Stomach smooth muscle (tissue), 2 donors: ENCODE measurements at regions not wholly inside any gene's neighbourhood (a gene's known extent, or its start where the extent isn't known, plus 50 kb on each side); places are given as distances from the start of the nearest gene placed in this dataset.

ENCODE experiments used
- H3K27ac ChIP-seq: one replicate; pipeline ENCODE4 v1.7.0; 2013; ENCODE audit warnings: mild to moderate bottlenecking, low read length, inconsistent platforms
- H3K27me3 ChIP-seq, 2 donors: one replicate each; pipeline ENCODE4 v1.7.0; 2013; ENCODE audit warnings: low read length in 2 of 2; ENCODE audit not compliant: insufficient read depth in 2 of 2, control insufficient read depth in 1 of 2
- H3K36me3 ChIP-seq, 2 donors: one replicate each; pipeline ENCODE4 v1.7.0; 2013; ENCODE audit warnings: low read length in 2 of 2; ENCODE audit not compliant: control insufficient read depth in 2 of 2, insufficient read depth in 2 of 2
- H3K4me1 ChIP-seq: one replicate; pipeline ENCODE4 v1.7.0; 2013; ENCODE audit warnings: low read length; ENCODE audit not compliant: control insufficient read depth, insufficient read depth
- H3K4me3 ChIP-seq, 2 donors: one replicate each; pipeline ENCODE4 v1.7.0; 2013; ENCODE audit warnings: low read length in 2 of 2
- H3K9ac ChIP-seq, 2 donors: one replicate each; pipeline ENCODE4 v1.7.0; 2013; ENCODE audit warnings: low read length in 2 of 2, mild to moderate bottlenecking in 1 of 2
- H3K9me3 ChIP-seq, 2 donors: one replicate each; pipeline ENCODE4 v1.7.0; 2013; ENCODE audit warnings: low read length in 2 of 2; ENCODE audit not compliant: control insufficient read depth in 2 of 2
- donor health status: healthy.
- donor health status: Pancreatic carcinoma.

DNA sequence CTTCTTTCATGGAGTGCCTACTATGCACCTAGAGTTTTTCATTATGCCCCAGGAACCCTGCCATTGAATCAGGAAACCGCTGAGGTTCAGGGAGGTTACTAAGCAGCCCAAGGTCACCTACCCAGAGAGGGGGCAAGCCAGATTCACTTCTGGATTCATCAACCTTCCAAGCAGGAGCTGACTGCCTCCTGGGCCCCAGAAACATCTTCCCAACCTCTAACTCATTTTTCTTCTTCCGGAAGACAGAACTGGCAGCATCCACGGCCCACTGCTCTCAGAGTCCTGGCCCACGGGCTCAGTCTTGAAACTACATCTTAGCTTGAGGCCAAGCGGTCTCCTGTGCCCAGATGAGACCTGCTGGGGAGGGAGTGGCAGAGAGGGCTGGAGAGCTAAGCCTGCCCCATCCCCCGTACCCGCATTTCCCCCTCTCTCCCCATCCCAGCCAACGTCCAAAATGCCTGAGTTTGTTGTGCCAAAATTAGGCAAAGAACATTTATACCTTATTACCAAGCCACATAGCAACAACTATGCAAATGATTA, 281.0 kb downstream of the CDC5L start:
- Histone ChIP-seq H3K4me1 (no peaks in the 10 kb centered on the region), H3K27ac (no peak overlapping the region), H3K36me3 (no peaks in the 10 kb centered on the region), H3K4me3 (no peak overlapping the region), H3K9ac (no peak overlapping the region), H3K9me3 (no peaks in the 10 kb centered on the region), H3K27me3 (peaks cover 0 to 2% of the 10 kb centered on the region in 2 donors)

DNA sequence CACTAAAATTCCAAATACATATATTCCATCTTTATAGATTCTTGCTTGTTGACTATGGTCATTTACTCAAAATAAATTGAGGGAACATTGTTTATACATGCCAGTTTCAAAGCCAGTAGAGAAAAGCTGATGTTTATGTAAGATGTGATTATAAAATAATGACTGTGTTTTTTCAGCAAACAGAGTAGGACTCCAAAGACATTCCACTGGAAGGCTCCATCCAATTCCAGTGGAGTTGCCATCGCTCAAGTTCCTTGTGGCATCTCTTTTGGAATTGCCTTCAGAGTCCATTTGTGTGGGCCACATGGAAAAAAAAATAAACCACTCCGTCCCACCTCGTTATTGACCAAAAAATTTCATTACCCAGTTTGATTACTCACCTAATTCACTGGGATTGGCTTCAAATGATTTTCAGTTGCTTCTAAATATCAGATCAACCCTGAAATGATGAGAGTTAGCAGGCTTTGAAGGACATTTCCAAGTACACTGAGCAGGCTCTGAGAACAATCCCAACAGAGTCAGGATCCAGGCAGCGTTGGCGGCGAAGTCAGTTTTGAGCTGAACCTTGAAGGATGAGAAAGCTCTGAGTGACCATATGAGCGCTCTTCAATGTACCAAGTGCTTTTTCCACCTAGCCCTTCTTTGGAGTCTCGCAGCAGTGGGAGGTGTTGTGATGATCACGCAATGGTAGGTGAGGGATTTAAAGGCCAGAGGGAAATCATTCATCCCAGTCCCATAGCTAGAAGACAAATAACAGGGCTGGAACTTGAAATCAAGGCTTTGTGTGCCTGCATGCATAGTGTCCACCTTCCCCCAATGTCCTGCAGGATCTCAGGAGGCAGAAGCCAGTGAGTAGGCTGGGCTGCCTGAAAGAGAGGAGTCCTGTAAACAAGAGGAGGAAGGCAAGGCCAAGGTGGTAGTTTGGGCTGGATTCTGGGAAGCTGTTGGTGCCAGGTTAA, 281.7 kb downstream of the CDC5L start:
- no peaks in the 10 kb centered on the region for H3K9me3 ChIP-seq
- H3K4me3 ChIP-seq = no peak overlapping the region
- H3K9ac ChIP-seq = no peak overlapping the region
- H3K27ac ChIP-seq = no peak overlapping the region
- no peaks in the 10 kb centered on the region for H3K36me3 ChIP-seq
- H3K27me3 ChIP-seq = peaks cover 0 to 2% of the 10 kb centered on the region in 2 donors
- no peaks in the 10 kb centered on the region for H3K4me1 ChIP-seq

DNA sequence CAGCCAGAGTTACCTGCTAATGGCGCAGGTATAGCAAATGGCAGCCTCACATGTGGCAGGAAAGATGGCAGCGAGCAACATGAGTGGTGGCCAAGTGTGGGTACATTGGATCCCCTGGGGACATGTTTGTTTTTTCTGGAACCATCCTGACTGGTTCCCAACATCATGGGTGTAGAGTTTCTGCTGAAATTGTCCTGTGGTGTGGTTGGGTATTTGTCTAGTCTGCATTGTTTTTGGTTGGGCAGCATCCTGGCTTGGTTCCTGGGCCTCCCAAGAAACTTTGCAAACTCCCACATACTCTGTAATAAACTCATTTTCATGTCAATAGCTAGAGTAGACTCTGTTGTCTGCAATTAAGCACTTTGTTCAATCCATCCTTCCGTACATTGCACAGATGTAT, 282.6 kb downstream of the CDC5L start:
- no peaks in the 10 kb centered on the region for H3K4me1 ChIP-seq
- H3K9ac ChIP-seq = no peak overlapping the region
- no peak overlapping the region for H3K4me3 ChIP-seq
- H3K9me3 ChIP-seq = no peaks in the 10 kb centered on the region
- H3K27ac ChIP-seq = no peak overlapping the region
- H3K27me3 ChIP-seq = peaks cover 0 to 2% of the 10 kb centered on the region in 2 donors
- H3K36me3 ChIP-seq = no peaks in the 10 kb centered on the region

- H3K27ac ChIP-seq = no peak overlapping the region
- peaks cover 0 to 2% of the 10 kb centered on the region in 2 donors for H3K27me3 ChIP-seq
- no peak overlapping the region for H3K9ac ChIP-seq
- no peak overlapping the region for H3K4me3 ChIP-seq
- H3K36me3 ChIP-seq = no peaks in the 10 kb centered on the region
- no peaks in the 10 kb centered on the region for H3K4me1 ChIP-seq
- H3K9me3 ChIP-seq = no peaks in the 10 kb centered on the region
These were observed 283.8 kb downstream of the CDC5L start for GRCh38 chr6:44671333-44671732.

- Histone ChIP-seq H3K4me1 (no peaks in the 10 kb centered on the region), H3K4me3 (no peak overlapping the region), H3K9me3 (no peaks in the 10 kb centered on the region), H3K36me3 (no peaks in the 10 kb centered on the region), H3K27ac (no peak overlapping the region), H3K27me3 (peaks cover 0 to 3% of the 10 kb centered on the region in 2 donors), H3K9ac (no peak overlapping the region)
These were observed 284.6 kb downstream of the CDC5L start for GRCh38 chr6:44672086-44672485.

DNA sequence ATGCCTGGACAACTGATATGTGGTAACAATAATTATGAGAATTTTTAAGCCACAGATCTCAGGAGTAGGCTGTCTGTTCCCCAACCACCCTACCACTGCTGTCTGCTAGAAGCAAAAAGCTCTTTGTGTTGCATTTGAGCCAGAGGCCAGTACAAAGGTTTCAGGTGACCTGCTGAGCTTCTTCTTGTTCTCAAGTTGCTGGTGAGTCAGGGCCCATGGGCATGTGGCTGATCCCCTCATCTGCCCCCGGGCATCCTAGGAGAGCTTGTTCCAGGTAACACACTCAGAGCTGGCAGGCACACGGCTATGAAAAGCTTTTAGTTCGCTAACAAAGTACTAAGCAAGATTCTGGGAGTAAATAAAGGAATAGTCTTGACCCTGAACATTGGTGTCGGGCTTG, 285.3 kb downstream of the CDC5L start:
- Histone ChIP-seq H3K9me3 (no peaks in the 10 kb centered on the region), H3K36me3 (no peaks in the 10 kb centered on the region), H3K4me3 (no peak overlapping the region), H3K9ac (no peak overlapping the region), H3K4me1 (no peaks in the 10 kb centered on the region), H3K27ac (no peak overlapping the region), H3K27me3 (peaks cover 0 to 3% of the 10 kb centered on the region in 2 donors)

- Histone ChIP-seq H3K36me3 (no peaks in the 10 kb centered on the region), H3K4me1 (no peaks in the 10 kb centered on the region), H3K9ac (no peak overlapping the region), H3K27ac (no peak overlapping the region), H3K4me3 (no peak overlapping the region), H3K27me3 (peaks cover 0 to 3% of the 10 kb centered on the region in 2 donors), H3K9me3 (no peaks in the 10 kb centered on the region)
These were observed 287.0 kb downstream of the CDC5L start for GRCh38 chr6:44674226-44675155.

GRCh38 chr6:44675449-44675848, 287.9 kb downstream of the CDC5L start:
- Histone ChIP-seq H3K4me3 (no peak overlapping the region), H3K27me3 (peaks cover 0 to 3% of the 10 kb centered on the region in 2 donors), H3K36me3 (no peaks in the 10 kb centered on the region), H3K4me1 (no peaks in the 10 kb centered on the region), H3K9me3 (no peaks in the 10 kb centered on the region), H3K9ac (no peak overlapping the region), H3K27ac (no peak overlapping the region)

DNA sequence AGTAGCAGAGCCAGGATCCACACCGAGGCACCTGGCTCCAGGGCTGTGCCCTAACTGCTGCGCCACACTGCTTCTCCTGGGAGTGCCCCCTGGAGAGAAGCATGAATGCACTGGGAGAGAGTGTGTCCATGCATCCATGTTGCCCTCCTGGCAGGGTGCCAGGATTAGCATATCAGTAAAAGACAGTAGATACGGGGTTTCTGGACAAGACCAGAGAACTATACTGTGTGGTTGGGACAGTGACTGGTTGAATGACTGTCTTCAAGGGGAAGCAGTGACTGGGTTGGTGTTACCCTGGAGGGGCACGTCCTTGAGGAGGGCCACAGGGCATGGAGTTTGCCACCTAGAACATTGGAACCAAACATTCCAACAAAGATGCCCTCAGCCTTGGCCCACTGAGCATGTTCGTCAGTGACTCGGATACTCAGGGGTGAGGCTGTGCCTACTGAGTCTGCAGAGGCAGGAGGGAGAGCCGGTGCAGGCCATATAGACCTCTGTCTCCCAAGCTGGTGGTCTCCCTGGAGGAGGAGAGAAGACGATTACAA, 288.8 kb downstream of the CDC5L start:
- Histone ChIP-seq H3K36me3 (no peaks in the 10 kb centered on the region), H3K4me1 (no peaks in the 10 kb centered on the region), H3K4me3 (no peak overlapping the region), H3K27ac (no peak overlapping the region), H3K9ac (no peak overlapping the region), H3K27me3 (peaks cover 0 to 3% of the 10 kb centered on the region in 2 donors), H3K9me3 (no peaks in the 10 kb centered on the region)

DNA sequence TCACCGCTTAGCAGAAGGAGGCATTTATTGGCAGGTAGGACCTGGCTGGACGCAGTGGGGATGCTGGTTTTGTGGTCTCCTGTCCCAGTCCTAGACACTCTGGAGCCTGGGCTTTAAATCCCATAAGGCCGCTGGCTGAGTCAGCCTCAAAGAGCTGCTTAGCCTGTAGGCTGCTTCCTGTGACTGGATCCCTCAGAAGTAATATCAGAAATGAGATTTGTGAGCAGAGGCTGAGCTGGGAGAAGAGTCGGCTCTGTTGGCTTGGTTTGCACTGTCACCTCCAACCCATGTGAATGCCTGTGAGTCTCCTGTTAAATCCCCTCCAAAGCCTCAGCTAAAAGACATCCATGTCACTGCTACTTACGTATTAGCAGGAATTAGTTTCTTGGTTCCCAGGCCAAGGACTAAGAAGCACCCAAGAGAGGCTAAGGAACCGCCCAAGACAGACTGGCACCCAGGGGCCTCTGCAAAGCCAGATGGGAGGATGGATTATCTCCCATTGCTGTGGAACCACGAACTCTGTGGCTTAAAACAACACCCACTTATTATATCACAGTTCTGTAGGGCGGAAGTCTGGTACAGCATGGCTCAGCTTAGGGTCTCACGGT, 289.4 kb downstream of the CDC5L start:
- H3K36me3 ChIP-seq = no peaks in the 10 kb centered on the region
- no peak overlapping the region for H3K27ac ChIP-seq
- H3K4me3 ChIP-seq = no peak overlapping the region
- no peaks in the 10 kb centered on the region for H3K9me3 ChIP-seq
- no peaks in the 10 kb centered on the region for H3K4me1 ChIP-seq
- peaks cover 0 to 3% of the 10 kb centered on the region in 2 donors for H3K27me3 ChIP-seq
- no peak overlapping the region for H3K9ac ChIP-seq
